IMR-90 (cell line): ENCODE measurements at regions not wholly inside any gene's neighbourhood (a gene's known extent, or its start where the extent isn't known, plus 50 kb on each side); places are given as distances from the start of the nearest gene placed in this dataset.

Experiments
- ATAC-seq: fragments of 200-7000 bp; cut with Tn5 transposase; 2 replicates; pipeline ENCODE4 v1.9.1; 2020; ENCODE audit warnings: low read depth, mild to moderate bottlenecking, moderate library complexity
- BruUV-seq: library from RNA; stranded (reverse); fragments of 400-500 nt; replicated peaks from 2 replicates; lab custom pipeline; 2021; lab: Mats Ljungman, UMichigan
- CTCF ChIA-PET: fragments of 300-600 bp; formaldehyde crosslinking; extraction: SDS; loops from one replicate; lab custom pipeline; 2021; ENCODE audit warnings: antibody characterized with exemption; lab: Yijun Ruan, JAX
- POLR2A ChIA-PET: fragments of 300-600 bp; sonication (Branson Sonifier 250); formaldehyde crosslinking; loops from one replicate; lab custom pipeline; 2022; ENCODE audit warnings: antibody characterized with exemption; ENCODE audit not compliant: unreplicated experiment; lab: Charles Lee
- DNase-seq: peaks from one replicate; pipeline ENCODE4 v3.0.0; 2013
- H2AFZ ChIP-seq: replicated peaks from 2 replicates; pipeline ENCODE3; 2013; ENCODE audit warnings: low read length, mild to moderate bottlenecking; ENCODE audit not compliant: poor library complexity
- H2AK5ac ChIP-seq: 2 replicates; pipeline ENCODE4 v1.6.1; 2013; ENCODE audit warnings: low read depth, low read length, inconsistent platforms
- H2AK9ac ChIP-seq: replicated peaks from 2 replicates; pipeline ENCODE3; 2013; ENCODE audit warnings: mild to moderate bottlenecking, low read depth, low read length, moderate library complexity; ENCODE audit not compliant: poor library complexity
- H2BK120ac ChIP-seq: 2 replicates; pipeline ENCODE4 v1.6.1; 2013; ENCODE audit warnings: low read depth, low read length, inconsistent platforms
- H2BK15ac ChIP-seq: 3 replicates; pipeline ENCODE4 v1.6.1; 2013; ENCODE audit warnings: low read depth, low read length, inconsistent platforms
- H2BK20ac ChIP-seq: 2 replicates; pipeline ENCODE4 v1.6.1; 2013; ENCODE audit warnings: low read depth, mild to moderate bottlenecking, inconsistent platforms, low read length, moderate library complexity
- H2BK5ac ChIP-seq: 2 replicates; pipeline ENCODE4 v1.6.1; 2013; ENCODE audit warnings: mild to moderate bottlenecking, low read depth, low read length, inconsistent platforms; ENCODE audit not compliant: poor library complexity, severe bottlenecking
- H3K14ac ChIP-seq: replicated peaks from 2 replicates; pipeline ENCODE4 v1.6.1; 2013; ENCODE audit warnings: low read depth, low read length, inconsistent platforms
- H3K18ac ChIP-seq: 2 replicates; pipeline ENCODE4 v1.6.1; 2013; ENCODE audit warnings: low read depth, low read length, control low read depth
- H3K23ac ChIP-seq: 2 replicates; pipeline ENCODE4 v1.6.1; 2013; ENCODE audit warnings: low read depth, low read length, inconsistent platforms
- H3K27ac ChIP-seq: 2 replicates; pipeline ENCODE4 v1.5.1; 2013; ENCODE audit warnings: mild to moderate bottlenecking, control low read depth, low read length; ENCODE audit not compliant: insufficient read depth
- H3K27me3 ChIP-seq: 2 replicates; pipeline ENCODE4 v1.6.1; 2013; ENCODE audit warnings: low read length; ENCODE audit not compliant: control insufficient read depth, insufficient read depth
- H3K36me3 ChIP-seq: 2 replicates; pipeline ENCODE4 v1.6.1; 2013; ENCODE audit warnings: low read length, mixed read lengths; ENCODE audit not compliant: control insufficient read depth, insufficient read depth
- H3K4ac ChIP-seq: 2 replicates; pipeline ENCODE4 v1.6.1; 2013; ENCODE audit warnings: low read depth, low read length, inconsistent platforms
- H3K4me1 ChIP-seq: 2 replicates; pipeline ENCODE4 v1.6.1; 2013; ENCODE audit warnings: low read length, mixed read lengths; ENCODE audit not compliant: control insufficient read depth, insufficient read depth
- H3K4me2 ChIP-seq: 2 replicates; pipeline ENCODE4 v1.6.1; 2013; ENCODE audit warnings: low read depth, mild to moderate bottlenecking, control low read depth, low read length, moderate library complexity
- H3K4me3 ChIP-seq: 2 replicates; pipeline ENCODE4 v1.5.1; 2013; ENCODE audit warnings: low read depth, mild to moderate bottlenecking, control low read depth, low read length, moderate library complexity; ENCODE audit not compliant: insufficient read depth
- H3K56ac ChIP-seq: 2 replicates; pipeline ENCODE4 v1.6.1; 2013; ENCODE audit warnings: low read length, inconsistent platforms; ENCODE audit not compliant: insufficient read depth; ENCODE audit errors: extremely low read depth
- H3K79me1 ChIP-seq, 2 experiments: 2 replicates each; pipeline ENCODE4 v1.6.1; 2013; ENCODE audit warnings: low read length in 2 of 2, inconsistent platforms in 1 of 2, low read depth in 1 of 2
- H3K9ac ChIP-seq: 2 replicates; pipeline ENCODE4 v1.6.1; 2013; ENCODE audit warnings: low read depth, low read length, control low read depth
- H3K9me1 ChIP-seq: 2 replicates; pipeline ENCODE4 v1.6.1; 2013; ENCODE audit warnings: low read length, inconsistent platforms; ENCODE audit not compliant: insufficient read depth
- H3K9me3 ChIP-seq: 2 replicates; pipeline ENCODE4 v1.6.1; 2013; ENCODE audit warnings: low read length; ENCODE audit not compliant: control insufficient read depth, insufficient read depth
- H4K20me1 ChIP-seq: 2 replicates; pipeline ENCODE4 v1.6.1; 2013; ENCODE audit warnings: low read length, inconsistent platforms; ENCODE audit not compliant: insufficient read depth
- H4K5ac ChIP-seq: 2 replicates; pipeline ENCODE4 v1.6.1; 2013; ENCODE audit warnings: mild to moderate bottlenecking, low read depth, low read length, control low read depth
- H4K8ac ChIP-seq, 2 experiments: 2 replicates each; pipeline ENCODE4 v1.6.1; 2013; ENCODE audit warnings: low read depth in 2 of 2, low read length in 2 of 2, control low read depth in 1 of 2, inconsistent platforms in 1 of 2
- H4K91ac ChIP-seq: 2 replicates; pipeline ENCODE4 v1.6.1; 2013; ENCODE audit warnings: low read depth, low read length, inconsistent platforms; ENCODE audit not compliant: insufficient read depth
- BHLHE40 ChIP-seq: fragments of 150-350 bp; IDR thresholded peaks from 2 replicates; pipeline ENCODE4 v1.6.1; 2016; ENCODE audit warnings: mild to moderate bottlenecking, low read depth, low read length
- CEBPB ChIP-seq: IDR thresholded peaks from 2 replicates; pipeline ENCODE4 v1.6.1; 2012; ENCODE audit warnings: low read depth, low read length, improper control_type of control experiment
- CHD1 ChIP-seq: IDR thresholded peaks from 2 replicates; pipeline ENCODE4 v1.6.1; 2012; ENCODE audit warnings: low read depth, low read length, improper control_type of control experiment
- CTCF ChIP-seq: conservative IDR thresholded peaks from 2 replicates; pipeline ENCODE4 v1.5.1; 2012; ENCODE audit warnings: mild to moderate bottlenecking, low read depth, low read length, improper control_type of control experiment
- ELK1 ChIP-seq: fragments of 150-350 bp; IDR thresholded peaks from 2 replicates; pipeline ENCODE4 v1.6.1; 2016; ENCODE audit warnings: low read depth, mild to moderate bottlenecking, low read length, moderate library complexity, borderline replicate concordance
- FOS ChIP-seq: fragments of 150-350 bp; IDR thresholded peaks from 2 replicates; pipeline ENCODE4 v1.6.1; 2016; ENCODE audit warnings: low read depth, low read length
- MAFK ChIP-seq: IDR thresholded peaks from 2 replicates; pipeline ENCODE4 v1.6.1; 2012; ENCODE audit warnings: low read depth, low read length, improper control_type of control experiment
- MAZ ChIP-seq: IDR thresholded peaks from 2 replicates; pipeline ENCODE4 v1.6.1; 2012; ENCODE audit warnings: low read depth, mild to moderate bottlenecking, low read length, improper control_type of control experiment, moderate library complexity, borderline replicate concordance
- MXI1 ChIP-seq: IDR thresholded peaks from 2 replicates; pipeline ENCODE4 v1.6.1; 2012; ENCODE audit warnings: low read depth, mild to moderate bottlenecking, low read length, moderate library complexity, borderline replicate concordance
- NFE2L2 ChIP-seq: fragments of 150-350 bp; IDR thresholded peaks from 2 replicates; pipeline ENCODE4 v1.6.1; 2016; ENCODE audit warnings: low read depth, mild to moderate bottlenecking, low read length
- POLR2A ChIP-seq: IDR thresholded peaks from 2 replicates; pipeline ENCODE4 v1.6.1; 2012; ENCODE audit warnings: mild to moderate bottlenecking, low read depth, low read length
- RAD21 ChIP-seq: IDR thresholded peaks from 2 replicates; pipeline ENCODE4 v1.6.1; 2012; ENCODE audit warnings: low read length, improper control_type of control experiment
- RCOR1 ChIP-seq: IDR thresholded peaks from 2 replicates; pipeline ENCODE4 v1.6.1; 2012; ENCODE audit warnings: mild to moderate bottlenecking, low read length, improper control_type of control experiment; ENCODE audit not compliant: insufficient replicate concordance
- RFX5 ChIP-seq: IDR thresholded peaks from 2 replicates; pipeline ENCODE4 v1.8.0; 2012; ENCODE audit warnings: low read depth, mild to moderate bottlenecking, low read length, moderate library complexity
- SMC3 ChIP-seq: fragments of 150-350 bp; IDR thresholded peaks from 2 replicates; pipeline ENCODE4 v1.6.1; 2016; ENCODE audit warnings: low read depth, mild to moderate bottlenecking, antibody characterized with exemption, low read length, moderate library complexity
- WGBS, 2 experiments: methylation state at CpG; one replicate each; pipeline versions ENCODE4 v1.1.5 to v1.1.7; 2013; ENCODE audit warnings: missing lambda C conversion rate in 2 of 2; ENCODE audit not compliant: insufficient read length in 1 of 2; ENCODE audit errors: extremely low coverage in 2 of 2; 5-methylcytosine and 5-hydroxymethylcytosine counted together
- dilution Hi-C: fragments of 300-500 bp; cut with HindIII; formaldehyde crosslinking; loops from one replicate; pipeline ENCODE4 v1.14.3; 2018; ENCODE audit warnings: low sequenced_read_pairs; ENCODE audit not compliant: unreplicated experiment
- in situ Hi-C: fragments of 300-500 bp; cut with MboI; formaldehyde crosslinking; loops from 3 replicates; pipeline ENCODE4 v1.14.3; 2019; ENCODE audit warnings: low sequenced_read_pairs, inconsistent platforms, mixed read lengths
- intact Hi-C: fragments of 100-400 bp; cut with micrococcal nuclease; formaldehyde crosslinking; loops from 2 replicates; pipeline ENCODE4 v1.10.0; 2022
- TF ChIP-seq, protein P1 (sequence below): fragments of 150-350 bp; IDR thresholded peaks from 2 replicates; pipeline ENCODE4 v1.6.1; 2017; ENCODE audit warnings: mild to moderate bottlenecking, antibody characterized with exemption, low read length, low read depth

DNA sequence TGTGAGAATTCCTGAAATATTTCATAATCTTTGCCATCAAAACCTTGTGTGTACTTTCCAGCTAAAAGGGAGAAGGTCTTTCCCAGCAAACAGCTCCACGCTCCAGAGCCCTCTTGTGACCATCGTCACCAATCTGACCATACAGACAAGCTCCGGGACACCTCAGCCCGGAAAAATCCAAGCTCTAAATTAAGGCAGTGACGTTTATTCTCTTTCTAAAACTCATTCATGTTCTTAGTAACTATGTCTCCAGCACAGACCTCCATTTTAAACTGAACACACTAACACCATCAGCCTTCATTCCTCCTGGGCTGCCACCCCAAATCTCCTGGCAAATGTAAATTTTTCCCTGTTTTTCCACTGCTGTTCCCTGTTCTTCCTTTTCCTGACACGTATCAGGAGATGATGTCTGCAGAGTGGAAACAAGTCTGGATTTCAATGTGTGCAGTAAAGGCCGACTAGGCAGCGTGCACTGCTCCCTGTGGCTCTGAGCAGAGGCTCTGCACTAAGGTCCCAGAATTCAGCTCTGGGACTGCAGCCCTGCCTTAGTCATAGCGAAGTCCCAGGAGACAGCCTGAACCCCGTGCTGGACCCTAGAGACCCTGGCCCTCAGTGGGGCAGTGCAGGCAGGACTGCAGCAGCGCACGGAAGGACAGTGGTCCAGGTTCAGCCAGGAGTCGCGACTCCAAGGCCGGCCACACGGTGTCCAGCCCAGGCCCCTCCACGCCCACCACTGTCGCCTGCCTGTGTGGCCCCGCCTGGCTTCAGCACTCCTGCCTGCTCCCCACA is 452.5 kb upstream of the SALL3 start:
- POLR2A ChIA-PET = no interaction called here
- dilution Hi-C loops = no loop called here

More for the DNA sequence above, 452.5 kb upstream of the SALL3 start:
- Histone ChIP-seq H2BK120ac (no peak overlapping the region), H4K5ac (no peak overlapping the region), H3K23ac (no peak overlapping the region), H3K14ac (no peak overlapping the region), H3K4me1 (no peaks in the 10 kb centered on the region), H3K4me2 (no peak overlapping the region), H2AK9ac (no peak overlapping the region), H3K9me3 (peaks cover 29% of the 10 kb centered on the region), H4K20me1 (no peaks in the 10 kb centered on the region), H3K56ac (no peak overlapping the region), H3K9ac (no peak overlapping the region), H3K27ac (no peak overlapping the region), H3K79me1 (no peaks in the 10 kb centered on the region), H3K4ac (no peak overlapping the region), H4K91ac (no peak overlapping the region), H2BK20ac (no peak overlapping the region), H3K9me1 (no peaks in the 10 kb centered on the region), H2BK5ac (no peak overlapping the region), H3K4me3 (no peak overlapping the region), H2AFZ (no peak overlapping the region), H2BK15ac (no peak overlapping the region), H3K36me3 (no peaks in the 10 kb centered on the region), H3K27me3 (no peaks in the 10 kb centered on the region), H3K18ac (no peak overlapping the region), H2AK5ac (no peak overlapping the region), H4K8ac (no peak overlapping the region)
- in situ Hi-C loops (no loop called here), intact Hi-C loops (no loop called here)
- TF ChIP-seq MAFK = no peak
- TF ChIP-seq RAD21 = no peak
- TF ChIP-seq BHLHE40 = no peak
- no peak for TF ChIP-seq POLR2A
- TF ChIP-seq CHD1 = no peak
- TF ChIP-seq CTCF = no peak
- TF ChIP-seq RCOR1 = no peak
- TF ChIP-seq, protein P1, sequence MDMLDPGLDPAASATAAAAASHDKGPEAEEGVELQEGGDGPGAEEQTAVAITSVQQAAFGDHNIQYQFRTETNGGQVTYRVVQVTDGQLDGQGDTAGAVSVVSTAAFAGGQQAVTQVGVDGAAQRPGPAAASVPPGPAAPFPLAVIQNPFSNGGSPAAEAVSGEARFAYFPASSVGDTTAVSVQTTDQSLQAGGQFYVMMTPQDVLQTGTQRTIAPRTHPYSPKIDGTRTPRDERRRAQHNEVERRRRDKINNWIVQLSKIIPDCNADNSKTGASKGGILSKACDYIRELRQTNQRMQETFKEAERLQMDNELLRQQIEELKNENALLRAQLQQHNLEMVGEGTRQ = no peak
- no peak for TF ChIP-seq SMC3
- TF ChIP-seq CEBPB = no peak
- no peak for TF ChIP-seq MXI1
- TF ChIP-seq RFX5 = no peak
- no peak for TF ChIP-seq ELK1
- no peak for TF ChIP-seq MAZ
- TF ChIP-seq FOS = no peak
- no peak for TF ChIP-seq NFE2L2
- no TSS peak for BruUV-seq
- no peak for DNase-seq
- CTCF ChIA-PET = interaction anchor here (0.8 kb wide), 1 partner anchor 10 kb away, joined by 3 read pairs; no protein-coding TSS in a partner anchor
- no peak for ATAC-seq
- WGBS, 2 experiments = 40% methylated on average over 6 of the region's 19 CpGs; no CpG with 5 or more reads in 1 of the 2 experiments
